ENCODE measurements at regions not wholly inside any gene's neighbourhood (a gene's known extent, or its start where the extent isn't known, plus 50 kb on each side); places are given as distances from the start of the nearest gene placed in this dataset.

DNA sequence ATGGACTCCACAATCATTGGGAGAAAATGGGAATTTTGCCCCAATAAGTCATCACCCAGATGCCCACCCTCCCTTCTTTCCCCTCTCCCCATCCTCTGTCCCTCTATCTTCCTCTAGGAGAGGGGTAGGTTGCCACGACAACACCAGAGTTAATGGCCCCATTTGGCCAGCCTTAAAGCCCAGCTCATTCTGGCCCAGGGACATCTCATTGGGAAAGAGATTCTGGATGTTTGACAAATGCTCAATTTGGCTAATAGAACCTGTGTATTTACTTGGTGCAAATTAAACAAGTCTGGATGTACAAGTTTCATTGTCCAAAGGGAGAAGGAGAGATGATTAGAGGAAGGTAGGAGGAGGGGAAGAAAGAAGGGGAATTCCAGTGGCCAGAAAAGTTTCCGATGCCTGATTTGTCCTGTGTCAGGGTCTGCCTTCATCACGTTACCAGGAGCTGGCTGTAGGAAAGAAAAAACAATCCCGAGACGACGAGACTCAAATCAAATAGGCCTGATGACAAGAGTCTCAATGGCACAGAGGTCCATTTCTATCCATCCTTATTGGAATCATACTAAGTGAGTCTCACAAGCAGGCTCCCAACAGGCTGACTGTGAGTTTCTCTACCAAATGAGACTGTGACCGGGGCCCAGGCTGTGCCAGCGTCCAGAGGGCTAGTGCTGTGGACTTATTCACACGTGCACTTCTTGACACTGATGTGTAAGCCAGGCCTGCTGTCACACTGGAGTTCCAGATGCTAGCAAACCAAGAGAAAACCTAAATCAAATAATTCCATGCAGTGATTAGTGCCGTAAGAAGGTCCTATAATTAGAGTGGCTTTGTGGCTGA is 265.2 kb upstream of the APCDD1 start:
- TF ChIP-seq POLR2AphosphoS5 (IDR thresholded peaks at IDR 0.05; ENCODE audit: borderline replicate concordance, low read depth, low read length) = no peak
- no peak for TF ChIP-seq EZH2 (IDR thresholded peaks at IDR 0.05)
